ENCODE measurements at regions not wholly inside any gene's neighbourhood (a gene's known extent, or its start where the extent isn't known, plus 50 kb on each side); places are given as distances from the start of the nearest gene placed in this dataset.

DNA sequence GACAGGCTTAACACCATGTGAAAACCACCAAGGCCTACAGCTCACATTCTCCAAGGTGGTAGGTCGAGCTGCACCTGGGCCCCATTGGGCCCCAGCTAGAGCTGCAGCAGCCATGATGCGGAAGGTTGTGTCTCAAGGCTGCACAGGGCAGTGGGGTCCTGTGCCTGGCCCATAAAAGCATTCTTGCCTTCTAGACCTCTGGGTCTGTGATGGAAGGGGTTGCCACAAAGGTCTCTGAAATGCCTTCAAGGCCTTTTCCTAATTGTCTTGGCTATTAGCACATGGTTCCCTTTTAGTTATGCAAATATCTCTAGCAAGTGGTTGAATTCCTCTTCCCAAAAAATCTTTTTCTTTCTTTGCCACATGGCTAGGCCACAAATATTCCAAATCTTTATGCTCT lies 52.5 kb upstream of the C11orf58 start:
- no peak for DNase-seq

DNA sequence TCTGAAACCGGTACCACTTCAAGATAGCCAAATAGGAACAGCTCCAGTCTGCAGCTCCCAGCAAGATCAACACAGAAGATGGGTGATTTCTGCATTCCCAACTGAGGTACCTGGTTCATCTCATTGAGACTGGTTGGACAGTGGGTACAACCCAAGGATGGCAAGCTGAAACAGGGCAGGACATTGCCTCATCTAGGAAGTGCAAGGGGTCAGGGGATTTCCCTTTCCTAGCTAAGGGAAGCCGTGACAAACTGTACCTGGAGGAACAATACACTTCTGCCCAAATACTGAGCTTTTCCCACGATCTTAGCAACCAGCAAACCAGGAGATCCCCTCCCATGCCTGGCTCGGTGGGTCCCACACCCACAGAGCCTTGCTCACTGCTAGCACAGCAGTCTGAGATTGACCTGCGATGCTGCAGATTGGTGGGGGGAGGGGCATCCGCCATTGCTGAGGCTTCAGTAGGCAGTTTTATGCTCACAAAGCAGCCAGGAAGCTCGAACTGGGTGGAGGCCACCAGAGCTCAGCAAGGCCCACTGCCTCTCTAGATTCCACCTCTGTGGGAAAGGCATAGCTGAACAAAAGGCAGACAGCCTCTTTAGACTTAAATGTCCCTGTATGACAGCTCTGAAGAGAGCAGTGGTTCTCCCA lies 59.9 kb upstream of the C11orf58 start:
- DNase-seq: no peak

GRCh38 chr11:16669799-16670415 lies 68.5 kb upstream of the C11orf58 start:
- DNase-seq: no peak

DNA sequence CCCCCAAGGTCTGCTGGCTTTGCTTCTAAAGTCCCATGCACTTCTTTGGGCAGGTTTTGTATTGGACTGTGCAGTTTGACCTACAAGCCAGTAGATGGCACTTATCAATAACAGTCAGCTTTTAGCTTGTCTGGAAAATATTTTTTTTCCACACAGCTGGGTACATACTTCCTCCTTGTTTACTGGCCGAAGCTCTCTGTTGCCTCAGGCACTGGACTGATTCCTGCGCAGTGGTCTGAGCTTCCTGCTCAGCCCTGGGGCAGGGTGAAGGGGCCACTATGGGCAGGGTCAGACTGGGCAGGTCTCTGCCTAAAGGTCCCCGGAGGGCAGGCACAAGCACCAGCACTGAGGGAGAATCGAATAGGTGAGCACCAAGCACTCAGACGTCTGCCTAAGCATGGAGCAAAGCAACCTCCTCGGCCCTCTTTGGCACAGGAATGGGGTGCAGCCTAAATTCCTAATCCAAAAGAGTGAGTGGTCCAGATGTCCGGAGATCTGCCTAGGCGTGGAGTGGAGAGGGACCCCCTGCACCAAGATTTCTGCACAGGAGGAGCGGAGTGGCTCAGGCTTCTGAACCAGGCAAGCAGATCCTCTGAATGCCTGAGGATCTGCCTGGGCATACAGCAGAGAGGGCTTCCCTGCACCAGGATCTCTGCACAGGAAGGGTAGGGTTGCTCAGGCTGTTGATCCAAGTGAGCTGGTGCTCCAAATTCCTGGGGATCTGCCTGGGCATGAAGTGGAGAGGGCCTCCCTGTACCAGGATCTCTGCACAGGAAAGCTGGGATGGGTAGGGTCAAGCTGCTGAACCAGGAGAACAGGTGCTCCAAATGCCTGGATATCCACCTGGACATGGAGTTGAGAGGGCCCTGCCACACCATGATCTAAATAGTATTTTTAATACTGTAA lies 105.9 kb upstream of the C11orf58 start:
- DNase-seq: no peak

DNA sequence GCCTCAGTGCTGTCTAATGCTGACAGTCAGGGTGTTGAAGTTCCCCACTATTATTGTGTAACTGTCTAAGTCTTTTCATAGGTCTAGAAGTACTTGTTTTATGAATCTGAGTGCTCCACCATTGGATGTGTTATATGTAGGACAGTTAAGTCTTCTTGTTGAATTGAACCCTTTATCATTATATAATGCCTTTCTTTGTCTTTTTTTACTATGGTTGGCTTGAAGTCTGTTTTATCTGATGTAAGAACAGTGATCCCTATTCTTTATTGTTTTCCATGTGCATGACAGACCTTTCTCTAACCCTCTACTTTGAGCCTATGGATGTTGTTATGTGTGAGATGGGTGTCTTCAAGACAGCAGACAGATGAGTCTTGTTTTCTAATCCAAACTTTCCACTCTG lies 107.8 kb upstream of the C11orf58 start:
- no peak for DNase-seq

DNA sequence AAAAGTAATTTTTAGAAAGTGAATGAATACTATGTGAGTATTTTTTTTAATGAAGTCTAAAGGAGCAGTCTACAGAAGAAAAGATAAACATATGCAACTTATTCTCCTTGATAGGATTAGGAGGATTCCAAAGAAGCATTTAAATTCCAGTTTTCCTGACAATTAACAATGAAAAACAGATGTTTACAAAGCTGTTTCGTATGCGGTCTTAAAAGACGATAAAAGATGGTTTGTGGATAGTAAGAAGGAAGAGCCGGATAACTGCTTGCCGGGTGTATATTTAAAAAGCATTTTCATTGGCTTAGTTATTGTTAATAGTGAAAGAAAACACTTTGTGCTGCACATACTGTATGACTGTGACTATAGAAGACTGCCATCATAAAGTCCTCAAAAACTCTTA lies 120.0 kb upstream of the C11orf58 start:
- no peak for DNase-seq

- no peak for DNase-seq
These were observed 123.0 kb upstream of the C11orf58 start for GRCh38 chr11:16615480-16615879.

DNA sequence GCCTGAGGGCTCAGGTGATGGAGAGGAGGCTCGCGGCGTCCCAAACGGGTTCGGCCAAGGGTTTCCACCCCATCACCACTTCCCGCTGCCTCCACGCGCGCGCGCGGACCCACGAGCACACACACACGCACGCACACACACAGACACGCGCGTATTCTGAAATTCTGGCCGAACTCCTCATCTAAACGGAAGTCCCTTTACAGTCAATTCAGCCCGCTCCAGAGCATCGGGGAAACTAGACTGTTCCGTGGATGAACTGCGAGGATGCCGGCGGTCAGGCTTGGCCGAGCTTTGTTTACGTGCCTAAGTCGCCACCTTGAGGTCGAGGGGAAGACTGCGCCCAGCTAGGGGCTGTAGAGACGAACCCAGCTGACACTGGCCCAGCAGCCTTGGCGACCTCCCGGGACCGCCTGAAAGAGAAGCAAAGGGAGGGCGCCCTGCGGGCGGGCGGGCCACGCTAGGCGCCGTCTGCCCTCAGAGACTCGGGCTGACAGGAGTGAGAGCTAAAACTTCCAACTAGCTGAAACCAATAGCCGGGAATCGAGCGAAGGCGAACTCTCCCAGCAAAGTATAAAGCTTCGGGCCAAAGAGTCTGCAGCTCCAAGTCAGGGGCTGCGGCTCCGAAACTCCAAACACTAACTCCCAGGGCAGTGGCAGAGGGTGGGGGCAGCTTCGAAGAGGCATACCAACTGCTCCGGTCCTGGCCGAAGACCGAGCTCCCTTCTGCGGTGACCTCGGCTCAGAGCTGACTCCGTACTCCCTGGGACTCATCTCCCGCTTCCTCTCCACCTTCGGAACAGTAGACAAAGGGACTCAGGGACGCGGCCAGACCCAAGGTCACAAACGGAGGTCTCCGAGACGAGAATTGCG lies 124.7 kb upstream of the C11orf58 start:
- peak; percentile 75 to 83 for DNase-seq

GRCh38 chr11:16613262-16613511 lies 125.3 kb upstream of the C11orf58 start:
- no peak for DNase-seq

- DNase-seq: peak in 1 of 2 experiments; percentile 14
These were observed 125.7 kb upstream of the C11orf58 start for GRCh38 chr11:16612566-16613261.

GRCh38 chr11:16611926-16612565 lies 126.4 kb upstream of the C11orf58 start:
- DNase-seq: no peak

- DNase-seq: no peak
These were observed 127.0 kb upstream of the C11orf58 start for GRCh38 chr11:16611401-16611921.

- DNase-seq: no peak
These were observed 127.6 kb upstream of the C11orf58 start for GRCh38 chr11:16610738-16611388.

DNA sequence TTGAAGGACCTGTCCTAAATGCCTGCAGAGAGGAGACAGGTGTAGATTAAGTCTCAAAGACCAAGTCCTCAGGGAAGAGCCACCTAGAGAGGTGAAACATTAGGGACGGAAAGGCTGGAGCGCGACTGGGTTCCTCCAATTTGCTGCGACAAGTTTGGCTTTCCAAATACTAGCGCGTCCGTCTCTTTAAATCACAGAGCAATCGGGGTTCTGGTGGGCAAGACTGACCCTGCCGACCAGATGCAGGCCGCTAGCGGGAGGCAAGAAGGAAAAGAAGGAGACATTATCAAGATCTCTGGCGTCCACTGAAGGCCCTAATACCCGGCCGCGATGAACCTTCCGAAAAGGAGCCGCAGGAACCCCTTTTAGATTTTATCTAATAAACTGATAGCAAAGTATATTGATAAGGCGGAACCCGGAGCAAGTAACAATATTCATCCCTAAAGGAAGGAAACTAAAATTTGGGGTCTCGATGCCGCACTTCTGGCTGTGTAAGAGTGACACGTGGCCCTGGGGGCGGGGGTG lies 128.2 kb upstream of the C11orf58 start:
- no peak for DNase-seq

GRCh38 chr11:16609769-16610168 lies 128.7 kb upstream of the C11orf58 start:
- DNase-seq: no peak

GRCh38 chr11:16607675-16608644 lies 130.5 kb upstream of the C11orf58 start:
- no peak for DNase-seq

DNA sequence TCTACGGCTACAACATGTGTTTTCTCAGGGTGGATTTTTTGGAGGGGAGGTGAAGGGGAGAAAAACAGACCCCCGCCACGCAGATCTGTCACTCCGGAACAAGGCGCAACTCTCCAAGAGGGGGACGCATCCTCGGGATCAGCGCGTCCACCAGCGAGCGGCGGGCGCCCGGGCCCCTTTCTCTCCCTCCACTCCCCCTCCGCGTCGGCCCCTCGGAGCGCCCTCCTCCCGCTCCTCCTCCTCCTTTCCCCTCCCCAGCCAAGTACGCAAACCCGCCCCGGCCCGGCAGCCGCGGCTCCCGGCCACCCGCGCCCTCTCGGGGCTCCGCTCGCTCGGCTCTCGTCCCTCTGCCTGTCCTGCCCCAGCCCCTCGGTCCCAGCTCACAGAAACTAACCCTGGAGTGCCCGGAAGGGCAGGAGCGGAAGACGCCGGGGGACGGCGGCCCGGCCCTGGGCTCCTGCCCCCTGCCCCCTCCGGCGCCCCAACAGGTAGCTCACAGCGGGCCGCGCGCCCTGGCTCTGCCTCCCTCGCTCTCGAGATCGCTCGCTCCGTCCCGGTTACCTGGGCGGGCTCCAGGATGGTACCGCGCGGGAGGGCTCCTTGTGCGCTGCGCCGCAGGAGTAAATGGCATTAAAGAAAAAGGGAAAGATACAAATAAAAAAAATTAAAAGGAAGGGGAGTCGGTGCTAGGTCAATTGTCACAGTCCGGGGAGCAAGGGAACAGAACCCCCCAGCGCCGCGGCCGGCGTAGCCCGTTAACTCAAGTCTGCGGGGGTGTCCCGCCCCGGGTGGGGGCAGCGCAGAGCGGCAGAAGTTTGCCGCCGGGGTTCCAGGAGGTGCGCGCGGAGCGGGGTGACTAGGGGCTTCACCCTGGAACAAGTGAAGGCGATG lies 131.4 kb upstream of the C11orf58 start:
- no peak for DNase-seq
